ENCODE measurements at regions not wholly inside any gene's neighbourhood (a gene's known extent, or its start where the extent isn't known, plus 50 kb on each side); places are given as distances from the start of the nearest gene placed in this dataset.

GRCh38 chr4:89509708-89510281 lies 202.2 kb upstream of the GPRIN3 start:
- Histone ChIP-seq H3K36me3 (replicated peaks) (no peaks in the 10 kb centered on the region), H3K4me3 (ENCODE audit: low read depth, low read length) (no peak overlapping the region), H3K27me3 (replicated peaks) (no peaks in the 10 kb centered on the region), H3K27ac (no peak overlapping the region)
- TF ChIP-seq, protein P1, sequence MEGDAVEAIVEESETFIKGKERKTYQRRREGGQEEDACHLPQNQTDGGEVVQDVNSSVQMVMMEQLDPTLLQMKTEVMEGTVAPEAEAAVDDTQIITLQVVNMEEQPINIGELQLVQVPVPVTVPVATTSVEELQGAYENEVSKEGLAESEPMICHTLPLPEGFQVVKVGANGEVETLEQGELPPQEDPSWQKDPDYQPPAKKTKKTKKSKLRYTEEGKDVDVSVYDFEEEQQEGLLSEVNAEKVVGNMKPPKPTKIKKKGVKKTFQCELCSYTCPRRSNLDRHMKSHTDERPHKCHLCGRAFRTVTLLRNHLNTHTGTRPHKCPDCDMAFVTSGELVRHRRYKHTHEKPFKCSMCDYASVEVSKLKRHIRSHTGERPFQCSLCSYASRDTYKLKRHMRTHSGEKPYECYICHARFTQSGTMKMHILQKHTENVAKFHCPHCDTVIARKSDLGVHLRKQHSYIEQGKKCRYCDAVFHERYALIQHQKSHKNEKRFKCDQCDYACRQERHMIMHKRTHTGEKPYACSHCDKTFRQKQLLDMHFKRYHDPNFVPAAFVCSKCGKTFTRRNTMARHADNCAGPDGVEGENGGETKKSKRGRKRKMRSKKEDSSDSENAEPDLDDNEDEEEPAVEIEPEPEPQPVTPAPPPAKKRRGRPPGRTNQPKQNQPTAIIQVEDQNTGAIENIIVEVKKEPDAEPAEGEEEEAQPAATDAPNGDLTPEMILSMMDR (IDR thresholded peaks at IDR 0.05; ENCODE audit: low read depth, low read length, missing control alignments) = no peak
- peak; percentile 16 for DNase-seq
- in situ Hi-C loops (cut with HindIII; ENCODE audit: low pct_ligation_motif_present, low sequenced_read_pairs) = no loop called here

GRCh38 chr4:89506866-89507491 lies 199.4 kb upstream of the GPRIN3 start:
- in situ Hi-C loops (cut with HindIII; ENCODE audit: low pct_ligation_motif_present, low sequenced_read_pairs) = no loop called here
- DNase-seq = no peak
- no peaks in the 10 kb centered on the region for H3K27me3 ChIP-seq (replicated peaks)
- no peak overlapping the region for H3K27ac ChIP-seq
- no peaks in the 10 kb centered on the region for H3K36me3 ChIP-seq (replicated peaks)
- TF ChIP-seq, protein P1 (IDR thresholded peaks at IDR 0.05; ENCODE audit: low read depth, low read length, missing control alignments) = no peak
- H3K4me3 ChIP-seq (ENCODE audit: low read depth, low read length) = no peak overlapping the region

DNA sequence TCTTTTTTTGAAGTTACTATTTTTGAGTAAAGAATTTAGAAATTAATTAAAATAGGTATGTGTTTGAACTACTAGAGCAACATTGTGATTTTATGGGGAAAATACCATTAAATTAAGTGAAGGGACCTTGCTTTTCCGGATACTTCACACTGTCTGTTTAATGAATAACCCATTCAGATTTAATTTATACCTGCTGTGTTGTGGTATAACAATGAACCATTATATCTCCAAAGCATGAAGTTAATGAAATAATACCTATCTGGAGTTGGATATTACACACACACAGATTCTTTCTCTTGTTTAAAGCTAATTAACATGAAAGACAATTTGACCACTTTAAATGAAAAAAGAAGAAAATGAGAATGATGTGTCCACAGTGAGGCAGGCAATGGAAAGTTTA lies 195.0 kb upstream of the GPRIN3 start:
- no peaks in the 10 kb centered on the region for H3K36me3 ChIP-seq (replicated peaks)
- no peak for DNase-seq
- TF ChIP-seq, protein P1 (IDR thresholded peaks at IDR 0.05; ENCODE audit: low read depth, low read length, missing control alignments) = no peak
- no peaks in the 10 kb centered on the region for H3K27me3 ChIP-seq (replicated peaks)
- no peak overlapping the region for H3K27ac ChIP-seq
- no peak overlapping the region for H3K4me3 ChIP-seq (ENCODE audit: low read depth, low read length)
- in situ Hi-C loops (cut with HindIII; ENCODE audit: low pct_ligation_motif_present, low sequenced_read_pairs) = no loop called here

- in situ Hi-C loops (cut with HindIII; ENCODE audit: low pct_ligation_motif_present, low sequenced_read_pairs) = no loop called here
- no peak for DNase-seq
- no peaks in the 10 kb centered on the region for H3K27me3 ChIP-seq (replicated peaks)
- H3K4me3 ChIP-seq (ENCODE audit: low read depth, low read length) = no peak overlapping the region
- TF ChIP-seq, protein P1 (IDR thresholded peaks at IDR 0.05; ENCODE audit: low read depth, low read length, missing control alignments) = no peak
- no peaks in the 10 kb centered on the region for H3K36me3 ChIP-seq (replicated peaks)
- H3K27ac ChIP-seq = no peak overlapping the region
Observed at GRCh38 chr4:89497517-89498308, 190.1 kb upstream of the GPRIN3 start.

- H3K27ac ChIP-seq = no peak overlapping the region
- in situ Hi-C loops (cut with HindIII; ENCODE audit: low pct_ligation_motif_present, low sequenced_read_pairs) = no loop called here
- DNase-seq = no peak
Observed at GRCh38 chr4:89496851-89497250, 189.3 kb upstream of the GPRIN3 start.

More at GRCh38 chr4:89496851-89497250, 189.3 kb upstream of the GPRIN3 start:
- H3K36me3 ChIP-seq (replicated peaks) = no peaks in the 10 kb centered on the region
- no peak overlapping the region for H3K4me3 ChIP-seq (ENCODE audit: low read depth, low read length)
- no peaks in the 10 kb centered on the region for H3K27me3 ChIP-seq (replicated peaks)
- TF ChIP-seq, protein P1 (IDR thresholded peaks at IDR 0.05; ENCODE audit: low read depth, low read length, missing control alignments) = no peak

All from brain microvascular endothelial cell (primary cell).